GM18520 (cell line): ENCODE measurements at regions not wholly inside any gene's neighbourhood (a gene's known extent, or its start where the extent isn't known, plus 50 kb on each side); places are given as distances from the start of the nearest gene placed in this dataset.

Experiments used
- ATAC-seq: cut with Tn5 transposase; IDR thresholded peaks from one replicate; pipeline ENCODE4 v1.9.1; 2021; ENCODE audit not compliant: unreplicated experiment

GRCh38 chr12:59005193-59005955 lies 85.1 kb upstream of the LRIG3 start:
- ATAC-seq, result no peak

DNA sequence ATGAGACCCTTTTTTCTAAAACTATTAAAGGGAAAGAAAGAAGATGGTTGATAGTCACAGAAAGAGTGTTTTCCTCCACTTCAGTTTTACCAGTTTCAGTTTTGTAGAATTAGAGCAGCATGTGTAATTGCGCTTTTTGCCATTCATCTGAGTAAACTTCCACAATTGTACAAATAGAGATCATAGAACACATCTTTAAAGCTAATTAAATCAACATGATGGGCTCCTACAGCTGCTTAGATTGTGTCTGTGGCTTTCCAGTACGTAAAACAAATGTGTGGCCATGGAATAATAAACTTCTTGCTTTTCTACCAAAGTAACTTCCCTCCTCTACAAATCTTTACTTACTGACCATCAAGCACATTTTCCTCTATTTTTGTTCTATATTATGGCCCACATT lies 84.2 kb upstream of the LRIG3 start:
- ATAC-seq, result no peak

DNA sequence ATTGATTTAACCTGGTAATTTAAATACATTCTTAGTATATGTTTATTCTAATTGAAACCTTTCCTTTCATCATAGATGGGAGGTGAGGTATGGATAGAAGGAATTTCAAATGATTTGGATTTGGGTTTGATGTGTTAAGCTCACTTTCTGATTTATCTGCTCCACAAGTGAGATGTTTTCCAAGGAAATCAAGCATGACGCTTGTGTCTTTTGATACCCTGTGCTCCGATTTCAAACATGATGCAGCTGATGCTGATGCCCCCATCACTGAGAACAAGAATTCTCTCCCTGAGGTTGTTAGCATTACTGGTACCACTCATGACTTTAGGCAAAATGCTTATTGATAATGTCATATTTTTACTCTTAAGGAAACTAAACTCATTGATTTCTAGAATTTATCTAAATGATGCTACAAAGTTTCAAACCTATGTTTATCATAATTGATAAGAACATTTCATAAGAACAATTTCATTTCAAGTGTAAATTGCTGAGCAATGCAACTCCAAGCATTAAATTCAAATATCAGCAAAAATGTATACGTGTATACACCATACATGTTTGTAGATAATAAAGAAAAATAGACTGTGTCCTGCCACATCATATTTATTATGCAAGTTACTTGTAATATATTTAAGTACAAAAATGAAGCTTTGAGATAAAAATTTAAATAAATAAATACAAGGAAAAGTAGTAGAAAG lies 75.5 kb upstream of the LRIG3 start:
- ATAC-seq, result no peak

DNA sequence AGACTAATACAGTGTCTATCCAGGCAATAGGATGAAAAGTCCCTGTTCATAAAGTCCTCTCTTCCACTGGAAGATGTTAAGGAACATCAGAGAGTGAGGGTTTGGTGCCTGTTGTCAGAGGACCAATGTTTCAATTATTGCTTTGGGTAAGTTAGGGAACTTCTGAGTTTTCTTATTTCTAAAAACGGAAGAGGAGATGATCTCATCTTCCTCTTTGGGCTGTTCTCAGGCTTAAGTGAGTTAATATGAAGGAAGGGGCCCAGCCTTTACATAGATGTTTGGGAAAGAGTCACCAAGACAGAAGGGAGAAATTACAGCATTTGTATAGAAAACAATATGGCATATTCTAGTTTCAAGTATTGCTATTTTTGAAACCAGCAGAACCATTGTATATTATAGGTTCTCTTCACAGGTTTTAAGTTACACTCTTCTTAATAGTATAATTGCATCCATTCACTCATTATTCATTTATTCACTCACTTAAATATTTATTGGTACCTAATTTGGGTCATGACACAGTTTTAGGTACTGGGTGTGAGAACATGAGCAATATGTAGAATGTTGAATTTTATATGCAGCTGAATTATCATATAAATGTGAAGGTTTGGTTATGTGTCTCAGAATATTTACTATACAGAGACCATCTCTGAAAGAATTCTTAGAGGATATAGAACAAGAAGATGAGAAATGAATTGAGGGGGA lies 68.5 kb upstream of the LRIG3 start:
- ATAC-seq, result no peak

DNA sequence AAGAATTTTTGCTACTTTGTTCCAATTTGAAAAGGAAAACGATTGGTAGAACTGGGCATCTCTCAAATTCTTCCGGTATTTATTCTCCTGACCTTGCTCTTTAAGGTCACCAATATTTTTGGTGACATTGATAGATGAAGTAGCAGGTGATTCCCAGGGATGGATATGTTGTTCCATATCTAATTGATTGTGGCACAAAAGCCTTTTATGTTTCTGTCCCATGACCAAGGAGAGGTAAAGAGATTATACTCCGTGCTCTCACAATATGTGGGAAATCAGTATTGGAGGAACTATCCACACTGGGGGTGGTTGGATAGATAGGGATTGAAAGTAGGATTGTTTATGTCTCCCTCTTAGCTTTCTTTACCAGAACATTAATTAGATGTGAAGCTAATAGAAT lies 61.7 kb upstream of the LRIG3 start:
- ATAC-seq, result no peak

DNA sequence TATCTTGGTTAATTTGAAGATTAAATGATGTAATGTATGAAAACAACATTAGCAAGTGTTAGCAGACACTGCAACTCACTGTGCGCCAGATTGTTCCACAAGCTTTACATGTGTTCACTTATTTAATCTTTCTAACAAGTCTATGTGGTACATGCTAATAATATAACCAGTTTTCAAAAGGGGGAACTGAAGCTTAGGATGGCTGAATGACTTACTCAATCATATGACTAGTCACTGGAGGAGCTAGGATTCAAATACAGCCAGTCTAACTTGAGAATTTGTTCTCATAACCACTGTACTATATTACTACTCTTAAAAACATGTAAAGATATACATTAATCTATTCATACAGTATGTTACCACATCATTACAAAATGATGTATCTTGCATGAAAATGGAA lies 60.5 kb upstream of the LRIG3 start:
- ATAC-seq, result no peak

GRCh38 chr12:58978717-58979116 lies 58.4 kb upstream of the LRIG3 start:
- ATAC-seq, result no peak

DNA sequence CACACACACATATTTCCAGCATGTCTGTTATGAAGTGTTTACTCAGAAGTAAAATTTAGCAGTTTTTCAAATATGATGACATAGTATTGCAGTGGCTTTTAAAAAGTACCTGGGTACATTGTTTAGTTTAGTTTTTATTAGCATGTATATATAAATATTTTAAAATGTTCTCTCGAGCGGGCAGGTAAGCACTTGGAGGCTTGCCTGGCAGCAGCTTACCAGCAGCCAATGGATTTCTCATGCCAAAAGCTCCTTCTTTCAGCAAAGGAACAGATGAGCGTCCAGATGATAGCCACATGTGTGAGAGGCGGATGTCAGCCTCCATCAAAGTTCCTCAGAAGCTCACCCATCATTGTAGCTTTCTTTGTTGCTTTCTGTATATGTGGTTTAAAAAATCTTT lies 57.2 kb upstream of the LRIG3 start:
- no peak for ATAC-seq

- no peak for ATAC-seq
Measured at GRCh38 chr12:58976146-58976545, 55.8 kb upstream of the LRIG3 start.
